ENCODE measurements at regions not wholly inside any gene's neighbourhood (a gene's known extent, or its start where the extent isn't known, plus 50 kb on each side); places are given as distances from the start of the nearest gene placed in this dataset.

DNA sequence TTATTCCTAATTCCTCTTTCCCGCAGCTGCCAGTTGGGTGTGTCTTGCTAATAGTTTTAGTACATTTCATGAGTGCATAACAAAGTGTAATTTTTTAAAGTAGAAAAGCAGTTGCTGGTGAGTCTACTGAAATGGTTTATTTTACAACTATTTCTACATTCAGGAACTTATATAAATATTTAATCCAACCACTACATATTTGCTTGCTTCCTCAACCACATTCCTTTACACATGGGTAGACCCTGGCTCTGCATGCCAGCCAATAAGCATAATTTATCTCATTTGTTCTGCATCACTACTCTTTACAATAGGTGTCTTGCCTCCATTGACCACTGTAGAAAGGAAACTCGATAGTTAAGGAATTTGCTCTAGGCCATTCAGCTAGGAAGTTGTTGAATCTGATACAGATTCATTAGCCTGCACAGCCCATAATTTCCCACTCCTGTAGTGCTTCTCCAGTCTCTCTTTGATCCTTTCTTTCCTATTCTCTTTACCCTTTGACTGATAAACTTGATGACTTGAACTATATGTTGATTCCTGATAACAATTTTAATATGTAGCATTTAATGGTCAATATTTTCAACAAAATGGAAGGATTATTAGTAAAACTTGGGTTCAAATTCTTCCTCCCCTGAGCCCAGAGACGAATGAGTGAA lies 342.5 kb upstream of the ACTBL2 start:
- TF ChIP-seq, protein P1, sequence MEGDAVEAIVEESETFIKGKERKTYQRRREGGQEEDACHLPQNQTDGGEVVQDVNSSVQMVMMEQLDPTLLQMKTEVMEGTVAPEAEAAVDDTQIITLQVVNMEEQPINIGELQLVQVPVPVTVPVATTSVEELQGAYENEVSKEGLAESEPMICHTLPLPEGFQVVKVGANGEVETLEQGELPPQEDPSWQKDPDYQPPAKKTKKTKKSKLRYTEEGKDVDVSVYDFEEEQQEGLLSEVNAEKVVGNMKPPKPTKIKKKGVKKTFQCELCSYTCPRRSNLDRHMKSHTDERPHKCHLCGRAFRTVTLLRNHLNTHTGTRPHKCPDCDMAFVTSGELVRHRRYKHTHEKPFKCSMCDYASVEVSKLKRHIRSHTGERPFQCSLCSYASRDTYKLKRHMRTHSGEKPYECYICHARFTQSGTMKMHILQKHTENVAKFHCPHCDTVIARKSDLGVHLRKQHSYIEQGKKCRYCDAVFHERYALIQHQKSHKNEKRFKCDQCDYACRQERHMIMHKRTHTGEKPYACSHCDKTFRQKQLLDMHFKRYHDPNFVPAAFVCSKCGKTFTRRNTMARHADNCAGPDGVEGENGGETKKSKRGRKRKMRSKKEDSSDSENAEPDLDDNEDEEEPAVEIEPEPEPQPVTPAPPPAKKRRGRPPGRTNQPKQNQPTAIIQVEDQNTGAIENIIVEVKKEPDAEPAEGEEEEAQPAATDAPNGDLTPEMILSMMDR (IDR thresholded peaks at IDR 0.05; ENCODE audit: insufficient read depth, low read depth, low read length), result no peak
- TF ChIP-seq EZH2 (IDR thresholded peaks at IDR 0.05; ENCODE audit: insufficient read depth, low read length), result no peak
